ENCODE measurements at regions not wholly inside any gene's neighbourhood (a gene's known extent, or its start where the extent isn't known, plus 50 kb on each side); places are given as distances from the start of the nearest gene placed in this dataset.

DNA sequence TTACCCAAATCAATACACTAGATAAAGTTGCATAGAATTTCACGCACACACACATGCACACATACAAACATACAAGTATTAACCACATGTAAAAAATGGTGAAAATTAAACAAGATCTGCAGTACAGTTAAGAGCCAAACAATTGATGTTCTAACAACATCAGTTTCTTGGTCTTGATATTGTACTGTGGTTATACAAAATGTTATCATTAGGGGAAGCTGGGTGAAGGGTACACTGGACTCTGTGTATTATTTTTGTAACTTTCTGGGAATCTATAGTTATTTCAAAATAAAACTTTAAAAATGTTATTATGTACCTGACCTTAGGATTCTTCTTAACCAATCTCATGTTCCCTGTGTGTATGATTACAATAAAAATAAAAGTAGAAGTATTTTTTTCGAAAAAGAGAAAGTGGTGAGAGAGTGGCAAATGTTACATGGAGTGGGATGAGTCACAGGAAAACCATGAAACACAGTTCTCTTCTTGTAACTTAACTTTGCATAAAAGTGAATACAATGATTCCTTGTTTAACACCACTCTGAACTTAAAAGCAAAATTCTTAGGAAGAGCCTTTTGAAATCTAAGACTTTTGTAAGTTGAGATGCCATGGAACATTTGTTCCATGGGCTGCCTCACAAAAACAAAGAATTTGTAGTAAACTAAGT, 101.6 kb upstream of the RUNX1 start:
- no peak for TF ChIP-seq POLR2A (IDR thresholded peaks at IDR 0.05; ENCODE audit: low read length)
- no peak for DNase-seq

DNA sequence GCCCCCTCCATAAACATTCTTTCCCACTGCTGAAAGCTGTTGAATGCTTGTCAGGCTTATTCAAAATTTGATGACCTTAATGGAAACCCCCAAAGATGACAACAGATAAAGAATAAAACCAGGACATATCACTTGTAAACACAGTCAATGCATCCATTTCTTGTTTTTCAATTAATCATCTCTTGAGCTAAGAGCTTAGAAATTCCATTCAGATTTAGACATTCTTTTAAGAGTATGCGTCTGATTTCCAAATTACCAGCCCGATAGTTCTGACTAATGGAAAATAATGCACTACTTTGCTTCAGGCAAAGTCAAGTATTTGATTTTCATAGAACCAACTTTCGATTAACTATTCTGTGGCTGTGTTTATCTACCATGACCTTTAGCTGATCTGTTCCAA, 100.6 kb upstream of the RUNX1 start:
- DNase-seq: no peak
- TF ChIP-seq POLR2A (IDR thresholded peaks at IDR 0.05; ENCODE audit: low read length) (no peak), GATA1 (IDR thresholded peaks at IDR 0.05; ENCODE audit: low read depth, low read length) (no peak)

DNA sequence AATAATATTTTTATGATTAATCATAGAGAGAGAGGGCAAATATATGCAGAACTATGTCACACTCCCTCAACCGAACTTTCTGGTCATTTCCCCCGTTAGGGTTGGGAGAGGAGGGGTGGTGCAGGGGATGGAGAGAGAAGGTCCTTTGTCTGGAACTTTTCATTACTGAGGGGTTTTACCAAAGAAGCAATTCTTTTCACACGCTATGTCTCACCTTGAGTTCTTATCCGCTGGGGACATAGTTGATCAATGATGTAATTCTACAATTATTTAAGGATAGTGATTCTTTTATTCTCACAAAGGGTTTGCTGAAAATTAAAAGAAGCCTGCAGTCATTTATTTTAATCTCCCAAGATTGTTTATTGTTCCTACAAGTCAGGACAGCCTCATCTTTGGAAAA, 98.3 kb upstream of the RUNX1 start:
- no peak for DNase-seq
- TF ChIP-seq POLR2A (IDR thresholded peaks at IDR 0.05; ENCODE audit: low read length): no peak
- no peak for TF ChIP-seq GATA1 (IDR thresholded peaks at IDR 0.05; ENCODE audit: low read depth, low read length)

DNA sequence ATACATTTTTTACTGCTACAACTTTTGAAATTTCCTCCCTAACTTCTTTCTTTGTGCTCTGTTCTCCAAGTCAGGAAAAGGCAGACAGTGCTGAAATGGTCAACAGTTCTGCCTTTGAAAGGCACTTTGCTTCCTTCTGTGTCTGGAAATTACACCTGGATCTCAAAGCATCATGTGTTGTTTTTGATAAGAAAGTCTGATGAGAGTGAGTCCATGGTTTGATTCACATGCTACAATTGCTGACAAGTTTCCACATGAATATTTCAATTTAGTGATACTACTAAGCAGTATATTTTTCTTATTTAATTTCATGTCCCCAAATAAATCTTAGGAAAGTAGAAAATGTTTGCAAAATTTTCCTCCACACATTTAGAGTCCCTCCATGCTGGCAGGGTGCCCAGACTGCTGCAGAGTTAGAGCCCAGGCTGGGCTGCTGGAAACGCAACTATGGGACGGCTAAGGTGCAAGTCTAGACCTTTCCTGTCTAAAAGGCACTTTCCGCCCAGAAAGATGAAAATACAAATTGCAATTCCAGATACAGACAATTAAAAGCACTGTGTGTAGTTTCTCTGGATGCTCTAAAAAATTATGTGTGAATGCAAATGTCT, 96.6 kb upstream of the RUNX1 start:
- no peak for TF ChIP-seq GATA1 (IDR thresholded peaks at IDR 0.05; ENCODE audit: low read depth, low read length)
- TF ChIP-seq POLR2A (IDR thresholded peaks at IDR 0.05; ENCODE audit: low read length): no peak
- no peak for DNase-seq

DNA sequence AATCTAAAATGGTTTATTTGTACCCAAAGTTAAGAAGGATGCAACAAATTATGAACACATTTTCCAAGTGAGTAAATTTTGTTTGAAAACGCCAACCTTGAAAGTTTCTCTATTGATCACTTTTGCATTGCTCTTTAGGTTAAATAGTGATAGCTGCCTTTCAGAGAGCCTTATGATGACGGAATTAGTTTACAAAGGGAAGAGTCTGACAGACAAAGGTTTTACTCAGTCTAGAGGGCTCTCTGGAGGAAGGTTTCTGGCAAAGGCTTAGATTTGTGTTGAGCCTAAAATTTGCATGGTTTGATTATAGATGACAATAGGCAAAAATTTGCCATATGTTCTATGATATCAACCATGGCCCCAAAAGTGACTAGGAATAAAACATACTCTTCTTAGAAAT, 95.9 kb upstream of the RUNX1 start:
- DNase-seq: no peak
- TF ChIP-seq GATA1 (IDR thresholded peaks at IDR 0.05; ENCODE audit: low read depth, low read length) (no peak), POLR2A (IDR thresholded peaks at IDR 0.05; ENCODE audit: low read length) (no peak)

DNA sequence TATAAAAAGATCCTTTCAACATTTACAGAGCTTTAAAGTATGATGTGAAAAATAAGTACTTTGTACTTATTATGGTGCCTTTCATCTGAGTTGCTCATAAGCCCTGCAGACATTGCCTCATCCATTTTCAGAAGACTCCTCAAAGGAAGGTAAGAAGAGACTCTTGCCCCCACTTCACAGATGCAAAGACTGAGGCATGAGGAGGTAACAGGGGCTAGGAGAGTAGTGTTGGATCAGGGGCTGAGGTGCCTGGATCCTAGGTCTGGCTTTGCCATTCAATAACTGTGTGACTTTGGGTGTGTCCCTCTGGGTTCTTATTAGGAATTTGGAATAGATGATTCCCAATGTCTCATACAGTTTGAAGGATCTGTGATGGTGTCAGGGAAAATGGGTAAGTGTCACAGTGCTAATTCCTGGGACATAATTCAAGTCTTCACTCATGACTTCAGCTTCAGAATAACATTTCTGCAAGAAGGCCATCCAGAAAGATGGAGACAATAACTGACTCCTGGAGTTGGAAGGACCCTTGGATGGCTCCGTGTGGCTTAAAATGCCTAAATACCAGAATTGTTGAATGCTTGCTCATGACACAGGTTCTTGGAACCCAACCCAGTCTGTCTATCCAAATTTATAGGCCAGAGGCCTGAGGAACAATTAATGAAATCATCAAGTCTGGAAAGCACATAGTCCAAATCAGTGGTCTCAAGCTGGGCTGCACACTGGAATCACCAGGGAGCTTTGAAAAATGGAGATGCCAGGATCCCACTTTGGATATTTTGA, 93.1 kb upstream of the RUNX1 start:
- no peak for TF ChIP-seq POLR2A (IDR thresholded peaks at IDR 0.05; ENCODE audit: low read length)
- no peak for TF ChIP-seq GATA1 (IDR thresholded peaks at IDR 0.05; ENCODE audit: low read depth, low read length)
- no peak for DNase-seq

DNA sequence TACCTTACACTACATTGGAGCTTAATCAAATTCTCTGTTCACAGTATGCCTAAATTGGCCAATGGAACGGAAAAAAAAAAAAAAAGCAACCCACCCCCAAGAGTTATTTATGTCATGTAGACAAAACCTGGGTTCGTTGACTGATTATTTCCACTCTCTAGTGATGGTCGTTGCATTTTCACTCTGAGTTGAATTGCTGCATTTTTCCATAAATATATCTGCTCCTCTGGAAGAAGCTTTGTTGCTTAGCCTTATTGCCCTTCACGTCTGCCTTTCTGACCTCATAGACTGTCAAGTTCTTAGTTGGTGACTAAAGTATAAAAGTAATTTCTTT, 90.2 kb upstream of the RUNX1 start:
- DNase-seq: no peak
- no peak for TF ChIP-seq GATA1 (IDR thresholded peaks at IDR 0.05; ENCODE audit: low read depth, low read length)
- no peak for TF ChIP-seq POLR2A (IDR thresholded peaks at IDR 0.05; ENCODE audit: low read length)

DNA sequence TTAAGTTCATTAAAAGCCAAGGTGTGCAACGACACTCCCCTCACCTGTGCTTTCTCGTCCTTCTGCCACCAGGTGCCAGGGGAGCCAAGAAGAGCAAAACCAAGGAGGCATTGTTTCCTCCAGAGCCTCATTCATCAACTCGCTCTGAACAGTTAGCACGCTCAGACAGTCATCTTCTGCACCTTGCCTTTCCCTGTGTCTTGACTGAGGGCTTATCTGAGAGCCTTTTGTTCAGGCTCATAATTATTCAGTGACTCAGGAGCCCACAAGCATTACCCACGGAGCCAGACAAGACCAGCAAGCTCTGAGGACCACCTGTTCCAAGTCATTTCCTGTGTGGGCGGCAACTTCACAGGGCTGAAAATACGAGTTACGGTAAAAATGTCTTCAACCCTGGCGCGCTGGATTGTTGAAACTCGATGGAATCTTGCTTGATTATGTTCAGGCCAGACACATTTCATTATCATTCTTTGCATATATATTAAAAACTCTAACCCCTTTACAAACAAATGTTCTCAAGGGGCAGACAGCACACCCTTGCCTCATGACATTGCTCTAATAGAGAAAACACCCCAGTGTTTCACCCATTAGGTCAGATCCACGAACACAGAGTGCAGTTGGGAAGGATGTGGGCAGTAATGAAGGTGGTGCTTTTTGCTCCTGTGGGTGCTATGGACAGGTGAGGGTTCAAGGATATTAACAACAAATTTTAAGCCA, 89.7 kb upstream of the RUNX1 start:
- TF ChIP-seq GATA1 (IDR thresholded peaks at IDR 0.05; ENCODE audit: low read depth, low read length) (no peak), POLR2A (IDR thresholded peaks at IDR 0.05; ENCODE audit: low read length) (no peak)
- DNase-seq: no peak

DNA sequence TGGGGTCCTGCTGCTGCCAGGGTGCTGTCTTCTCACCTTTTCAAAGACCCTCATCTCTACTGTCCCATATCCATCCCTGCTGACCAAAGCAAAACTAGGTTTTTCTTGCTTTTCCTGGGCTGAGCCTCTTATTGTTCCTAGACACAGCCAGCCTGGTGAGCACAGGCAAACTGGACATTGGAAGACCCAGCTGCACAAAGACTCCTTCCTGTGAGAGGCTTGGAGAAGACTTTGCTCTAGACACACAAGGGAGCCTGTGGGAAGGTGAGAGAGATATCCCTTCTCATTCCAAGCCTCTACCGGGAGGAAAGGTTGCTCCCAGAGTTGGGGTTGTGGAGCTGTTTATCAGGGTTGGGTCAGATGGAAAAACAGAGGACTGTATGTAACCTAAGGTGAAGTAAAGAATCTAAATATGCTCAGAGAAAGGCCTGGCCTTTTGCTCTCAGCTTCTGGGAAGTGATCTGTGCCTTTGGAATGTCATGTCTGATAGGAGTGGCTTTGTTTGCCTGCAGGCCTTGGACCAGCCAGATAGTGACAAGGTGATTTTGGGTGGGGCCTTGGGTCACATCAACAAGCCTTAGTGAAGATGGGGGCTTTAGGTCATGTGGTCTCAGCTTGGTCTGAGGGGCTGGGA, 87.6 kb upstream of the RUNX1 start:
- DNase-seq: no peak
- TF ChIP-seq POLR2A (IDR thresholded peaks at IDR 0.05; ENCODE audit: low read length) (no peak), GATA1 (IDR thresholded peaks at IDR 0.05; ENCODE audit: low read depth, low read length) (no peak)

DNA sequence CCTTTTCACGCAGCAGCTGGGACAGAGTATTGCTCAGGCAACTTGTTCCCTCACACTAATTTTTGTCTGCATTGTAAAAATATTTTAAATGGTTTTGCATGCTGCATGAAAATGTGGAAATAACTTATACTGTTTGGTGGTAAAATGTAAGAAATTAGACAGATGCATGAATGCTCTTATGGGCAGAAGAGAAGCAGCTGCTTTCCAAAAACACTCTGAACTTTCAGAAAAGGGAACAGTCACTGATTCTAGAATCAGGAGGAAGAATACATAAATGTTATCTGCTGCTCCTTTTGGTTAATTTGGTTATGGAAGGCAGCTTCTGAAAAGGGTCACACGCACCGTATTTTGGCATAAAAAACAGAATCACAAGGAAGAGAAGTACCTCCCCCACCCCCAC, 87.0 kb upstream of the RUNX1 start:
- DNase-seq: no peak
- TF ChIP-seq POLR2A (IDR thresholded peaks at IDR 0.05; ENCODE audit: low read length) (no peak), GATA1 (IDR thresholded peaks at IDR 0.05; ENCODE audit: low read depth, low read length) (no peak)

DNA sequence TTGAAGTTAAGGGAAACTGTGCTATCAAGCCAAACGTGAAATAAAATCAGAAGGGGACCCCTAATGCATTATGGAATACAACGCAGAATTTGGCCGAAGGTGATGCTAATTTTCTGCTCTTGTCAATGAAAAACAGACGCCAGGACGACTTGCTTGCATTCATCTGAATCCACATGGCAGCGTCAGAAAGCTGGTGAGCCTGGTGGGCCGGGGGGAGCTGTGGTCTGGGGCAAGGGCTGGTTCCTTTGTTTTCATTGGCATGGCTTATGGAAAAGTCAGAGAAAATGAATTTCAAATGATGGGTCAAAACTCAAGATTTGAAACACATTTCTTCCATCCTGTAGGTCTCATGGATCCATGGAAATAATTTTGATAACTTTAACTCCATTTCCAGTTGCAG, 86.4 kb upstream of the RUNX1 start:
- no peak for DNase-seq
- TF ChIP-seq GATA1 (IDR thresholded peaks at IDR 0.05; ENCODE audit: low read depth, low read length) (no peak), POLR2A (IDR thresholded peaks at IDR 0.05; ENCODE audit: low read length) (no peak)

DNA sequence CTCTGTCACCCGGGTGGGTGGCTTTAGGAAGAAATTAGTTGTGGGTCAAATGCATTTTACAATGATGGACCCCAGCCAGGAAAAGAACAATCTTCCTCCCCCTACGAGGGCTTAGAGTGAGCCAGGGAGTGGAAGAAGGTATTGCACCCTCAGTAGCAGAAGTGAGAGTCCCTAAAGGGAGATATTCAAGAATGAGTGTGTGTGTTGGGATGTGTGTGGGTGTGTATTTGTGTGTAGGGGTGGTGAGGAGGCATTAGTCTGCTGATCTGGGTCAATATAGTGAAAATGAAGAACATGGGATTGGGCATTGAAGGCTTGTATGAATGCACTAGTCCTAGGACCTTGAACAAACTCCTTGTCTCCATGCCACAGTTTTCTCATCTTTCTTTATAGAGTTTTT, 85.2 kb upstream of the RUNX1 start:
- DNase-seq: no peak
- TF ChIP-seq POLR2A (IDR thresholded peaks at IDR 0.05; ENCODE audit: low read length) (no peak), GATA1 (IDR thresholded peaks at IDR 0.05; ENCODE audit: low read depth, low read length) (no peak)

DNA sequence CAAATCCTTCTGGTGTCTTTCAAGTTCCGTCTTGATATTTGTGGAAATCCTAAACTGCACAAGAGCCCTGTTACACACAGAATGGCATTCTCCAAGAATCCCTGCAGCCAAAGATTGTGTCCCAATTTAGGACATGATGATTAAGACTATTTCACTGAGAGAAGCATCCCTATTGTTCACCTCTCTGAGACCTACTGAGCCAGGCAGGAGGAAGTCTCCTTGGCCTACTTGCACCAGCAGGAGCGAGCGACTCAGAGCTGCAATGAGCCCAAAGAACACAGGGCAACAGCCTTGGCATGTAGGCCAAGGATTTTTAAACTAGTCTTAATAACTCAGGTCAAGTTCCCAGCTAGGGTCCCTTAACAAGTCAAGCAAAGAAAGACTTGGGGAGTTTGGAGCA, 79.4 kb upstream of the RUNX1 start:
- TF ChIP-seq GATA1 (IDR thresholded peaks at IDR 0.05; ENCODE audit: low read depth, low read length) (no peak), POLR2A (IDR thresholded peaks at IDR 0.05; ENCODE audit: low read length) (no peak)
- no peak for DNase-seq

DNA sequence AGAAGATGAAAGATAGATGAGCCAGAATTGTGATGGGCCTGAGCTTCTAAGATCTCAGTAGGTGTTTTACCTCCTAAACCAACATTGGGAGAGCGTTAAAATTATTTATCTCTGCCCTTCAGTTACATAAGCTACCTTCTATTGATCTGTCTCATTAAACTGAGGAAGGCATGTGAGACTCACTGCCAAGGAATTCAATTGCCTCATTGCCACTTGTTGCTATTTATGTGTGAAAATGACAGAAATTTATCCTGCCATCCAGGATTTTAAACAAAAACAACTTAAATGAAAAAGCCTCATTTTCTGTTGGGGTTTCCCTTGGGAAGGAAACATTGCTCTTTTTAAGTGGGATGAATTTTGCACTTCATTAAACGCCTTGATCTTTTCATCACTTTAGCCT, 78.7 kb upstream of the RUNX1 start:
- no peak for DNase-seq
- TF ChIP-seq GATA1 (IDR thresholded peaks at IDR 0.05; ENCODE audit: low read depth, low read length): no peak
- TF ChIP-seq POLR2A (IDR thresholded peaks at IDR 0.05; ENCODE audit: low read length): no peak

All from erythroblast (primary cell).